H1 (cell line): ENCODE measurements at regions not wholly inside any gene's neighbourhood (a gene's known extent, or its start where the extent isn't known, plus 50 kb on each side); places are given as distances from the start of the nearest gene placed in this dataset.

Source experiments
- HDAC2 ChIP-seq, 2 experiments: fragments of 300-600 bp in 1 of 2; sonication (generic) in 1 of 2; IDR thresholded peaks; 2 replicates each; pipeline ENCODE4 v1.6.1; 2011 to 2012; ENCODE audit warnings: low read depth in 2 of 2, low read length in 2 of 2, mild to moderate bottlenecking in 2 of 2, moderate library complexity in 2 of 2, borderline replicate concordance in 1 of 2, inconsistent platforms in 1 of 2
- PHF8 ChIP-seq: fragments of 200-600 bp; sonication (generic); conservative IDR thresholded peaks from 2 replicates; pipeline ENCODE4 v1.7.1; 2012; ENCODE audit warnings: low read depth, mild to moderate bottlenecking, inconsistent platforms, low read length, moderate library complexity
- POLR2A ChIP-seq, 2 experiments: IDR thresholded peaks; 1 replicate in 1 of 2; 2 replicates in 1 of 2; pipeline ENCODE4 v1.6.1; 2011; ENCODE audit warnings: low read depth in 2 of 2, low read length in 2 of 2, mild to moderate bottlenecking in 2 of 2; ENCODE audit errors: control extremely low read depth in 1 of 2
- RAD21 ChIP-seq, 2 experiments: IDR thresholded peaks in 1 of 2; conservative IDR thresholded peaks in 1 of 2; 2 replicates each; pipeline ENCODE4 v1.6.1; 2011; ENCODE audit warnings: low read depth in 2 of 2, low read length in 2 of 2, improper control_type of control experiment in 1 of 2, inconsistent platforms in 1 of 2, mild to moderate bottlenecking in 1 of 2, moderate library complexity in 1 of 2
- TF ChIP-seq, protein P1 (sequence below), 3 experiments: IDR thresholded peaks; 1 replicate in 2 of 3; 2 replicates in 1 of 3; pipeline versions ENCODE4 v1.5.1 to v1.6.1; 2011; ENCODE audit warnings: low read length in 3 of 3, mild to moderate bottlenecking in 3 of 3, inconsistent platforms in 2 of 3, low read depth in 1 of 3, moderate library complexity in 1 of 3; ENCODE audit not compliant: insufficient read depth in 1 of 3; ENCODE audit errors: control extremely low read depth in 1 of 3

DNA sequence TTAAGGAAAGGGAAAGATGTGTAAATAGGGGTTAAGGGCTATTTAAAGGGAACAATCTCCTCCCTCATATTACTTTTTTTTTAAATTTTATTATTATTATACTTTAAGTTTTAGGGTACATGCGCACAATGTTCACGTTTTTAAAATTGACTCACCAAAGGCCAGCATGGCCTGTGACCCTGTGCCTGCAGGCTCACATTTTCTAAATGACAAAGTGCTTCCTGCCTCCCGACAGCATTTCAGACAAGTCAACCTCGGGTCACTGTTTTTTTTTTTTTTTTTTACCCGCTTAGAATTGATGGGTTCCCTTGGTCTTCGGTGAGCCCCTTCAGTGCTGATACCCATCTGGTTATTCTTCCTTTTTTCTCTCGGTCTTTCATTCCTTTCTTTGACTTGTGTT, 70.4 kb upstream of the SCAF4 start:
- TF ChIP-seq POLR2A (IDR thresholded peaks at IDR 0.05; ENCODE audit: control extremely low read depth in 1 of 2, low read depth in 2 of 2, low read length in 2 of 2) (no peak), PHF8 (no peak), HDAC2 (IDR thresholded peaks at IDR 0.05; ENCODE audit: borderline replicate concordance in 1 of 2, low read depth in 2 of 2, low read length in 2 of 2) (no peak), RAD21 (IDR thresholded peaks at IDR 0.05 in 1 of 2, conservative IDR thresholded peaks at IDR 0.05 in 1 of 2; ENCODE audit: low read depth in 2 of 2, low read length in 2 of 2) (no peak)
- TF ChIP-seq, protein P1, sequence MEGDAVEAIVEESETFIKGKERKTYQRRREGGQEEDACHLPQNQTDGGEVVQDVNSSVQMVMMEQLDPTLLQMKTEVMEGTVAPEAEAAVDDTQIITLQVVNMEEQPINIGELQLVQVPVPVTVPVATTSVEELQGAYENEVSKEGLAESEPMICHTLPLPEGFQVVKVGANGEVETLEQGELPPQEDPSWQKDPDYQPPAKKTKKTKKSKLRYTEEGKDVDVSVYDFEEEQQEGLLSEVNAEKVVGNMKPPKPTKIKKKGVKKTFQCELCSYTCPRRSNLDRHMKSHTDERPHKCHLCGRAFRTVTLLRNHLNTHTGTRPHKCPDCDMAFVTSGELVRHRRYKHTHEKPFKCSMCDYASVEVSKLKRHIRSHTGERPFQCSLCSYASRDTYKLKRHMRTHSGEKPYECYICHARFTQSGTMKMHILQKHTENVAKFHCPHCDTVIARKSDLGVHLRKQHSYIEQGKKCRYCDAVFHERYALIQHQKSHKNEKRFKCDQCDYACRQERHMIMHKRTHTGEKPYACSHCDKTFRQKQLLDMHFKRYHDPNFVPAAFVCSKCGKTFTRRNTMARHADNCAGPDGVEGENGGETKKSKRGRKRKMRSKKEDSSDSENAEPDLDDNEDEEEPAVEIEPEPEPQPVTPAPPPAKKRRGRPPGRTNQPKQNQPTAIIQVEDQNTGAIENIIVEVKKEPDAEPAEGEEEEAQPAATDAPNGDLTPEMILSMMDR (IDR thresholded peaks at IDR 0.05; ENCODE audit: control extremely low read depth in 1 of 3, insufficient read depth in 1 of 3, low read depth in 1 of 3, low read length in 3 of 3), result no peak
